GM23248 (cell line): ENCODE measurements at regions not wholly inside any gene's neighbourhood (a gene's known extent, or its start where the extent isn't known, plus 50 kb on each side); places are given as distances from the start of the nearest gene placed in this dataset.

Source experiments
- EZH2 ChIP-seq: fragments of 200-600 bp; sonication (generic); IDR thresholded peaks from 2 replicates; pipeline ENCODE4 v1.6.1; 2018; ENCODE audit warnings: antibody characterized with exemption, mild to moderate bottlenecking; ENCODE audit not compliant: insufficient read depth, poor library complexity, severe bottlenecking
- EZH2phosphoT487 ChIP-seq: fragments of 200-600 bp; sonication (generic); IDR thresholded peaks from 2 replicates; pipeline ENCODE4 v1.6.1; 2018; ENCODE audit warnings: antibody characterized with exemption, moderate library complexity, mild to moderate bottlenecking, low read depth; ENCODE audit not compliant: insufficient read depth

- no peak for TF ChIP-seq EZH2
- no peak for TF ChIP-seq EZH2phosphoT487
Measured at GRCh38 chr6:16974387-16974673, 127.5 kb upstream of the STMND1 start.
